GM18861 (cell line): ENCODE measurements at regions not wholly inside any gene's neighbourhood (a gene's known extent, or its start where the extent isn't known, plus 50 kb on each side); places are given as distances from the start of the nearest gene placed in this dataset.

Source experiments
- ATAC-seq: cut with Tn5 transposase; IDR thresholded peaks from one replicate; pipeline ENCODE4 v1.9.1; 2021; ENCODE audit not compliant: unreplicated experiment

GRCh38 chr4:22115262-22115661 is 166.7 kb upstream of the KCNIP4 start:
- no peak for ATAC-seq

GRCh38 chr4:22103768-22104167 is 155.2 kb upstream of the KCNIP4 start:
- no peak for ATAC-seq

- no peak for ATAC-seq
Observed at GRCh38 chr4:22099896-22100295, 151.3 kb upstream of the KCNIP4 start.

GRCh38 chr4:22097596-22097995 is 149.0 kb upstream of the KCNIP4 start:
- no peak for ATAC-seq

GRCh38 chr4:22094217-22094616 is 145.6 kb upstream of the KCNIP4 start:
- no peak for ATAC-seq

GRCh38 chr4:22093126-22093525 is 144.6 kb upstream of the KCNIP4 start:
- ATAC-seq: no peak

GRCh38 chr4:22091906-22092305 is 143.3 kb upstream of the KCNIP4 start:
- ATAC-seq: no peak

GRCh38 chr4:22091352-22091717 is 142.8 kb upstream of the KCNIP4 start:
- ATAC-seq: no peak

- ATAC-seq: no peak
Observed at GRCh38 chr4:22090661-22091351, 142.2 kb upstream of the KCNIP4 start.

- ATAC-seq: no peak
Observed at GRCh38 chr4:22077571-22077970, 129.0 kb upstream of the KCNIP4 start.

- no peak for ATAC-seq
Observed at GRCh38 chr4:22072726-22073125, 124.2 kb upstream of the KCNIP4 start.

GRCh38 chr4:22072240-22072639 is 123.7 kb upstream of the KCNIP4 start:
- no peak for ATAC-seq

GRCh38 chr4:22071749-22072148 is 123.2 kb upstream of the KCNIP4 start:
- peak; percentile 98 for ATAC-seq

- no peak for ATAC-seq
Observed at GRCh38 chr4:22070256-22070655, 121.7 kb upstream of the KCNIP4 start.

GRCh38 chr4:22063613-22064012 is 115.0 kb upstream of the KCNIP4 start:
- ATAC-seq: no peak

- no peak for ATAC-seq
Observed at GRCh38 chr4:22062676-22063075, 114.1 kb upstream of the KCNIP4 start.

- ATAC-seq: no peak
Observed at GRCh38 chr4:22055954-22056353, 107.4 kb upstream of the KCNIP4 start.

- ATAC-seq: no peak
Observed at GRCh38 chr4:22052076-22052475, 103.5 kb upstream of the KCNIP4 start.

GRCh38 chr4:22048323-22048722 is 99.8 kb upstream of the KCNIP4 start:
- no peak for ATAC-seq

GRCh38 chr4:22047793-22048192 is 99.2 kb upstream of the KCNIP4 start:
- no peak for ATAC-seq

- ATAC-seq: no peak
Observed at GRCh38 chr4:22045051-22045630, 96.6 kb upstream of the KCNIP4 start.

GRCh38 chr4:22031423-22031822 is 82.9 kb upstream of the KCNIP4 start:
- ATAC-seq: no peak

- ATAC-seq: no peak
Observed at GRCh38 chr4:22030881-22031280, 82.3 kb upstream of the KCNIP4 start.
